ENCODE measurements at regions not wholly inside any gene's neighbourhood (a gene's known extent, or its start where the extent isn't known, plus 50 kb on each side); places are given as distances from the start of the nearest gene placed in this dataset.

- H3K27ac ChIP-seq, result no peak overlapping the region
- intact Hi-C loops (cut with DNase I; ENCODE audit: low total_unique reads), result no loop called here
- H3K9me3 ChIP-seq, result no peaks in the 10 kb centered on the region
- peaks cover 0 to 19% (median 2%) of the 10 kb centered on the region in 4 donors for H3K4me1 ChIP-seq
- H3K4me3 ChIP-seq, result no peak overlapping the region
- TF ChIP-seq CTCF (IDR thresholded peaks at IDR 0.05), result no peak
- H3K36me3 ChIP-seq, result no peaks in the 10 kb centered on the region
- H3K27me3 ChIP-seq, result no peaks in the 10 kb centered on the region
- DNase-seq, result no peak
Measured at GRCh38 chr1:97004743-97005142, 283.2 kb downstream of the PTBP2 start.

- no peak for TF ChIP-seq CTCF (IDR thresholded peaks at IDR 0.05)
- Histone ChIP-seq H3K27ac (no peak overlapping the region), H3K27me3 (no peaks in the 10 kb centered on the region), H3K36me3 (no peaks in the 10 kb centered on the region), H3K9me3 (no peaks in the 10 kb centered on the region), H3K4me1 (peaks cover 0 to 19% (median 2%) of the 10 kb centered on the region in 4 donors), H3K4me3 (no peak overlapping the region)
- no peak for DNase-seq
- intact Hi-C loops (cut with DNase I; ENCODE audit: low total_unique reads), result no loop called here
Measured at GRCh38 chr1:97006044-97006661, 284.6 kb downstream of the PTBP2 start.

GRCh38 chr1:97007840-97008604, 286.4 kb downstream of the PTBP2 start:
- no peak overlapping the region for H3K4me3 ChIP-seq
- no peak for DNase-seq
- no peaks in the 10 kb centered on the region for H3K27me3 ChIP-seq
- intact Hi-C loops (cut with DNase I; ENCODE audit: low total_unique reads), result no loop called here
- H3K9me3 ChIP-seq, result no peaks in the 10 kb centered on the region
- H3K4me1 ChIP-seq, result peaks cover 0 to 21% (median 2%) of the 10 kb centered on the region in 4 donors
- no peaks in the 10 kb centered on the region for H3K36me3 ChIP-seq
- no peak for TF ChIP-seq CTCF (IDR thresholded peaks at IDR 0.05)
- no peak overlapping the region for H3K27ac ChIP-seq

GRCh38 chr1:97010566-97011264, 289.1 kb downstream of the PTBP2 start:
- no peak for DNase-seq
- Histone ChIP-seq H3K4me3 (no peak overlapping the region), H3K4me1 (peaks cover 0 to 32% (median 5%) of the 10 kb centered on the region in 4 donors), H3K27me3 (no peaks in the 10 kb centered on the region), H3K27ac (no peak overlapping the region), H3K9me3 (no peaks in the 10 kb centered on the region), H3K36me3 (no peaks in the 10 kb centered on the region)
- intact Hi-C loops (cut with DNase I; ENCODE audit: low total_unique reads), result no loop called here
- no peak for TF ChIP-seq CTCF (IDR thresholded peaks at IDR 0.05)

GRCh38 chr1:97013136-97013535, 291.6 kb downstream of the PTBP2 start:
- TF ChIP-seq CTCF (IDR thresholded peaks at IDR 0.05), result no peak
- DNase-seq, result no peak
- no peaks in the 10 kb centered on the region for H3K9me3 ChIP-seq
- intact Hi-C loops (cut with DNase I; ENCODE audit: low total_unique reads), result no loop called here
- H3K4me1 ChIP-seq, result peaks cover 0 to 27% (median 3%) of the 10 kb centered on the region in 4 donors
- peak overlapping the region in 1 of 2 donors; percentile 65 for H3K27ac ChIP-seq
- no peak overlapping the region for H3K4me3 ChIP-seq
- H3K36me3 ChIP-seq, result no peaks in the 10 kb centered on the region
- no peaks in the 10 kb centered on the region for H3K27me3 ChIP-seq
